HG02763 (cell line): ENCODE measurements at regions not wholly inside any gene's neighbourhood (a gene's known extent, or its start where the extent isn't known, plus 50 kb on each side); places are given as distances from the start of the nearest gene placed in this dataset.

Experiments used
- ATAC-seq: cut with Tn5 transposase; IDR thresholded peaks from one replicate; pipeline ENCODE4 v1.9.1; 2021; ENCODE audit warnings: mild to moderate bottlenecking, moderate library complexity; ENCODE audit not compliant: unreplicated experiment

DNA sequence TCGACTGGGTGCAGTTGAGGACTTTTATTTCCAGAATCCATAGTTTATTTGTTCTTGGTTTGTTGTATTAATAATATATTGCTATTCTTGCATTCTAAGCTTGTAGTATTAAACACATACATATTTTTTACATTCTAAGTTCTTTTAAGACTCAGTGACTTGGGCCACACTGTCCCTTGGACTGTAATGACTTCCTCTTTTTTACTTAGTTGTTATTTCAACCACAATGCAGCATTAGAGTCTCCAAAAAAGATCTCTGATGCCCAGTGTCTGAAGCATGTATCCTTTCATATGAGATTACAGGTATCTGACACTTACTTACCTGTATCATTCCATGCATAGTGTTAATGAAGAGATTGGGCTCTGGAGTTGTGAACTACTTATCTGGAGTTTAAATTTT is 864.9 kb upstream of the PCDH20 start:
- no peak for ATAC-seq

DNA sequence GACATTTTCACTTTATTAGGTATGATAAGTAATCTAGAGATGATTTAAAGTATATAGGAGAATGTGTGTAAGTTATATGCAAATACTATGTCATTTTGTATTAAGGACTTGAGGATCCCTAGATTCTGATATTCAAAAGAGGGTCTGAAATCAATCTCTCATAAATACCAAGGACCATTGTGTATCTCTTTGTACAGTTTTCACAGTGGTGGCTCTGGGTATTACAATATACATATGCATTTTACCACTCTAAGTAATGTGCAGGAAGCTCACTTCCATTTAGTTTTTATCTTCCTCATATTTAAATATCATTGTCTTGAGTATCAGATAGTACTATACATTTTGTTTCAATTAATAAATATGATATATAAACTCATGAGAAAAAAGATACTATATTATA is 862.6 kb upstream of the PCDH20 start:
- no peak for ATAC-seq

DNA sequence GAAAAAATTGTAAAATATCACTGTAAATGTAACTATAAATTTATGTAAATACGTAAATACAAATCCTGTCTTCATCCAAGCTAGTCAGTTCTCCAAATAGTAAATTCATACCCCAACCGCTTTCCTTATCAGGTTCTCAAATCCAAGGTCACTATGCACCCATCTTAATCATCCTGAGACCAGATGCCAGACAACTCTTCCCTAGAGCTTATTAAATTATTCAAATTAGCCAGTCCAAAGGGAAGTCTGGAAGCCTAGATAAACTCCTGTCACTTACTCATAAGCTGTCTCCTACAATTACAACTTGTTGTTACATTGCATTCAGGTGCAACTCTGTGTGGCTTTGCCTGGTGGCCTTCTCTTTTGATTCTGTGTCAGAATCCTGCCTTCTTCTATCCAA is 836.1 kb upstream of the PCDH20 start:
- no peak for ATAC-seq

DNA sequence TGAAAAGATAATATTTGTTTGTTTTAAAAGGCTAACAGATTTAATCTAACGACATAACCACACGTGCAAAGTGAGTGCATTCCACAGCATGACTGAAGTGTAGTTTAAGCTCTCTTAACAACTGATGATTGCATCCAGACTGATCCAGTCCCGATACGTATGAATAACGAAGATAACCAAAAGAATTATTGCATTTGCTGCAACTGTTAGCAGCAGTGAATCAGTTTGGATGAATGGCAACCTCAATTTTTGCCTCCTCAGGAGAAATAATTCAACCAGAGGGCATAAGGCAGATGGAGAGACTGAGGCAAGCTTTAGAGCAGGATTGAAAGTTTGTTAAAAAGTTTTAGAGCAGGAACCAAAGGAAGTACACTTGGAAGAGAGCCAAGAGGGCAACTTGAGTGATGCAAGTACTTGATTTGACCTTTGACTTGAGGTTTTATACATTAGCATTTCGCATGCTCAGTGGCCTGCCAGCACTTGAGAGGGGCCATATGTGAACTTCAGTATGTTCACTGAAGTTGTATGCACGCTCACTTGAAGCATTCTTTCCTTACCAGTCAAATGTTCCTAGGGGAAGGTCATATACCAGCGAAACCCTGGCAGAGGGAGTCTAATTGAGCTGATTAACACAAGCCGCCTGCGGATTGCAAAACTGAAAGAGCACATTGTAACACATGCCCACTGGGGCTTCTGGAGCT is 835.0 kb upstream of the PCDH20 start:
- no peak for ATAC-seq

DNA sequence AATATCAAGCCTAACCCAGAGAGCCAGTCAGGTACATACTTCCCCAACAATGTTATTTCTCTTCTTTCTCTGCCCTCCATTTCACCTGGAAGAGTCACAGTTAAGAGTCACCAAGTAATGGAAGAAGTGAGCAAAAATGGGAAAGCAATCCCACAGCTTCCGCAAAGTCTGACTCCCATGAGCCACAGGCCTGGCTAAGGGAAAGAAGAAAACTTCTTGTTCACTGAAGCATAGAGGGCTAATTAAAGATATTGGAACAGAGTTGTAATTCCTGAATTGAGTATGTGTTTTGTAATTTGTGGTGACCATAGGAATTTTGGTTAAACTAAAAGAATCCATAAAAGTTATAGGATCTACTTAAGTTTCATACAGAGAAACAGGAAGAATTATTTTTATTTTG is 830.9 kb upstream of the PCDH20 start:
- ATAC-seq: no peak

DNA sequence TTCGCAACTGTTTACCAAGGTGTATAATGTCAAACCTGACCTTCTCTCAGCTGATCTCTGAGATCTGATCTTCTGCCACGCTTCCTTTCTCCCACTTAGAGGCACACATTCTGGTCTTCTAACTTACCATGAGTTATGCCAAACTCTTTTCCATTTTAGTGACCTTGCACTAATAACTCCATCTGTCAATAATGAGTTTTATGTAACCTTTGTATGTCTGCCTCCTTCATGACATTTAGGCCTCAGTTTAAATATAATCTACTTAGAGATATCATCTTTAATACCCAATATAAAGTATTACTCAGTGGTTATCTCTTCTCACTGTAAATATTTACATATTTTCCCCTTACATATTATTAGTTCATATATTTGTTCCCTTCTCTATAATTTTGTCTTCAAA is 827.5 kb upstream of the PCDH20 start:
- no peak for ATAC-seq

DNA sequence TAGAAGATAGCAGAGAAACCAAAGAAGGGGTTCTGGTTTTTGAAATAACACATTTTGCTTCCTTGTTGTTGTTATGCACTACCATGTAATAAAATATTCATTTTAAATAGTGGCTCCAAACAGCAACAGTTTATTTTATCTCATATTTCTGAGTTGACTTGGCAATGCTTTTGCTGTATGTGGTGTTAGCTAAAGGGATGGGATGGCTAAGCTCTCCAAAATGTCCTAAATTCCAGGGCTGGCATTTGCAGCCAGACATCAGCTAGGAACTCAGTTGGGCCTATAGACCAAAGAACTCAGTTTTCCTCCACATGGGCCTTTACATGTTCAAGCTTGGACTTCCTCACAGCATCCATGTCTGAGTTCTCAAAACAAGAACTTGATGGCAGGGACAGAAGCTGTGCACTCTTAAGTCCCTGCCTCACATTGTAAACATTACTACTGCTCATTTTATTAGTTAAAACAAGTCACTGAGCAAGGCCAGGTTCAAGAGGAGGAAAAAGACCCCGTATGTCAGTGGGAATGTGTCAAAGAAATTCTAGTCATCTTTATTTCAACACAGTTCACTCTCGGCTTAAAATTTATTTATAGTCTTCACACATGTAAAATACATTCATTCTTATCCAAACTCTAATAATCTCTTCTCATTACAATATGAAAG is 819.3 kb upstream of the PCDH20 start:
- no peak for ATAC-seq

DNA sequence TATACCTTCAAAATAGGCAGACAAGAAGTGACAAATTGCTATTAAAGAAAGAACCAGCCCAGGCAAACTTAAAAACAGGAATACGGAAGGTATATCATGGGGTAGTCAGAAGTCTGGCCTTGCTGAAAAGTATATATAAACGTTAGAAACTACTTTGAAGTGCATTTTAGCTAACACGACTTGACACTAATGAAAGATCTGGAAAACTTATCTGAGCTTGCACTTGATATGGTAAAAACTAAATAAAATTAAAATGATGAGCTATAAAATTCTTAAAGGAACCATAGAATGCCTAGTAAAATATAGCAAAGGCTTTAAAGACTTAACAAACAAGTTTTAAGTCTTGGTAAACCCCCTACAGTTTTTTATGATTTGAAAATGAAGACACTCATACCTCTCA is 795.3 kb upstream of the PCDH20 start:
- ATAC-seq: no peak

DNA sequence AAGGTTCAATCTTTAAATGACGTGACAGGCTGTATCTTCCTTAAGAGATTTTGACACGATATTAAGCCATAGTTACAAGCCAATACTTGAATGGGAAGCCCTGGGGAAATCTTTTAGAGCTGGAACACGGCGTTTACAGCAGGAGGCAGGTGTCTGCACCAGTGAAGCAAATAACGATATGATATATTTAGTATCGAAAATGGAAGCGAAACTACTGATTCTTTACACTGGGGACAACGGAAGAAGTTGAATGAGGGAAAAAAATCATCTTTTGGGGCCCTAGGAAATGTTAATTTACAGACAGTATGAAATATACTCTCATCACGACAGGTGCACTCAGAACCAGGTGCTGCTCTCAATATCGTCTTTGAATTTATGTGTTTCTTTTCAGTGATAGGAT is 793.9 kb upstream of the PCDH20 start:
- ATAC-seq: peak; percentile 70

DNA sequence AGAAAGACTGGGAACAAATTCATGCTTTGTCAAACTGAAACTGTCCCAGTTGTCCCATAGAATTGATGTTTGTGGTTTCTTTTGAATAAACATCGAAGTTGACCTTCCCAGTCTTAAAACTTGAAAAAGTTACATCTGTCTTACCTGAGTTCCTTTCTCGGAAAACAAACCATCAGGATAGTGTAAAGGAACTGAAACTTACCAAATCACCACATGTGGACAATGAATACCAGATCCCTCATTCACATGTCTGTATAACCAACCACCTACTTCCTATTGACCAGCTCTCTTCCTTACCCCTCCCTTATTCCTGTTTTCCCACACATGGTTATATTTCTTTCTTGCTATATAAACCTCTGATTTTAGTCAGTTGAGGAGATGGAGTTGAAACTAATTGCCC is 791.7 kb upstream of the PCDH20 start:
- ATAC-seq: no peak

DNA sequence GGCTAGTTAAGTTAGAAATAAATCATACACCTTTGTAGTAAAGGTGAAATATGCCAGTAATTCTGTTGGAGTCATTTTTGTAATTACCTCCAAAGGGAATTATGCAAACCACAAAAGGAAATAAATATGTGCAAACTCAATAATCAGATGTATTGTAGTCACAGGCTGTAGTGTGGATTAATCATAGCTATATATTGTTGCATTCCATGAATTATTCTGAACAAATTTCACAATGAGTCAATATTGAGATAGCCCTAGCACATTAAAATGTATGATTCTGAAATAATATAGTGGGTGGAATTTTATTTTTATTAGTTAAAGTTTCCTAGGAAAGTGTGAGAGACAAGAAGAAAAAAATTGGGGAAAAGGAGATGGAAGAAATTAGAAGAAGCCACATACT is 790.5 kb upstream of the PCDH20 start:
- no peak for ATAC-seq

DNA sequence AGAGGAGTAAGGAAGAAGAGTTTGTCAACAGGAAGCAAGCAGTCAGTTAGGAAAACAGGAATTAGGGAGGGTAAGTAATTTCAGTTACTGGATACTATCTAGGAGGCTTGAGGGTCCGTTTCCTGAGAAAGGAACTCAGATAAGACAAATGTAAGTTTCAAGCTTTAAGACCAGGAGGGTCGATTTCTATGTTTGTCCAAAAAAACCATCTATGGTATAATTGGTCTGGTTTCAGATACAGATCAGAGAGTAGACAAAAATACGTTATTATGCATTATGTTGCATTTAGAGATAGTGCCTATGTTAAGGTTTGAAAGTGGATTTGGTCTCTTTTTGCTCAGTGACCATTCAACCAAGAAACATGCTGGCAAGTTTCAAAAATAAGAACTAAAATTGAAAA is 789.6 kb upstream of the PCDH20 start:
- ATAC-seq: no peak

DNA sequence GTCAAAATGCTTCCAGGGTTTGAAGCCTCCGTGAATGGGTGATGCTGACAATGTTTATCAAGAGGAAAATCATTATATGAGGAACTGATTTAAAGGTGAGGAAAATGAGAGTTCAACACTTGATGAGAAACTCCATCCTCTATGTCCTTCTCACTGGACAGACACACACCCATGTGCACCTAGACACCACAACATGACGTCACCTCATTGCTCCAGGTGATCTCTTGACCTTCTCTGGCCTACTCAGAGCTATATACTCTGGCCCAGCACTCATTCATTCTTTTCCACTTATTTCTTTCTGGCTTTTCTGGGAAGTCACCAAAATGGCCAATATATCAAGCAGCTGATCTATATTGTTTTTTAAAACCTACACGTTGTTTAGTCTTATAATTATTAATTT is 778.7 kb upstream of the PCDH20 start:
- ATAC-seq: no peak

DNA sequence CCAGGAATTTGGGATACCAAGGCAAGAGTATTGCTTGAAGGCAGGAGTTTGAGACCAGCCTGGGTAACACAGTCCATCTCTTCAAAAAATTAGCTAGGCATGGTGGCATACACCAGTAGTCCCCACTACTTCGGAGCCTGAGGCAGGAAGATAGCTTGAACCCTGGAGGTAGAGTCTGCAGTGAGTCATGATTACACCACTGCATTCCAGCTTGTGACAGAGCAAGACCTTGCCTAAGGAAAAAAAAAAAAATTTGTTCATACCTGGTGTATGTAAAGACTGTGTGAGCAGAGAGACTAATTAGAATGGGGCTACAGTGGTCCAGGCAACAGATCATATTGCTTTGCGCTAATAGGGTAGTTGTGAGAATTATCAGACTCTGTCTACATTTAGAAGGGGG is 778.3 kb upstream of the PCDH20 start:
- ATAC-seq: no peak

DNA sequence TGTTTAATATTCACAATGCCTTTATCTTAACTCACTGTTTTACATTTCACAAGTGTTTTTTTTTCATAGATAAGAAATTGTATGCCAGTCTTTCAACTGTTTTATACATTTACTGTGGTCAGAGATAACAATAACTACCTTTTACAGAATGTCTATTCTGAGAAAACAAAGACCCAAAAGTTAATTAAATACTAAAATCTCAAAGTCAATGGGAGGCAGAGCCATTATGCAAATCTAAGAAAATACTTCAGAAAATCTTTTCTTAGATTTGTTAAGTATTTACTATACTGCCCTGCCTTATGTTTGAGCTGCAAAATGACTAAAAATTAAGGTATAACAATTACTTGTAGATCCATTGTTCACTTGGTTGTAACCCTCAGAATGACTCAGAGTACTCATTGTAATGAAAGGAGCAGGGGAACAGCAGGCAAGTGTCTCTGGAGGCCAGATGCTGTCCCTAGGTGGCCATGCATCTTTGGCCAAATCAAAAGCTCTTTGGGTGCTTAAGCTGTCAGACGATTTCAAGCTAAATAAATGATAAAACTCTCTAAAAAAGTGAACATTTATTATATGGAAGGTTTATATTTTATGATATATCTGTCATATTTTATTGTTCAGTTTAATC is 770.1 kb upstream of the PCDH20 start:
- no peak for ATAC-seq

DNA sequence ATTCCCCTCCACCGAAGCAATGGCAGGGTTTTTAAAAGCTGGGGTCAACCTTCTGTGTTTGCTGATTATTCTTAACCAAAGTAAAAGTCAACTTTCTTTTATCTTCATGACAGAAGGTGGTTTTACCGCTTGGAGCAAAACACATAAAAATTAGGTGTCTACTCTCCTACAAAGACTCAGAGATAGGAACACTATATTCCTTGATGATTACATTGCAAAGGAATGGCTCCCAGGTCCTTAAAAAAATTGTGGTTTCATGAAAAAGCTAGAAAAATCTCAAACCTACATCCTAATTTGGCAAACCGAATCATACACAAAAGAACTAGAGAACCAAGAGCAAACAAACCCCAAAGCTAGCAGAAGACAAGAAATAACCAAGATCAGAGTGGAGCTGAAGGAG is 760.4 kb upstream of the PCDH20 start:
- no peak for ATAC-seq

DNA sequence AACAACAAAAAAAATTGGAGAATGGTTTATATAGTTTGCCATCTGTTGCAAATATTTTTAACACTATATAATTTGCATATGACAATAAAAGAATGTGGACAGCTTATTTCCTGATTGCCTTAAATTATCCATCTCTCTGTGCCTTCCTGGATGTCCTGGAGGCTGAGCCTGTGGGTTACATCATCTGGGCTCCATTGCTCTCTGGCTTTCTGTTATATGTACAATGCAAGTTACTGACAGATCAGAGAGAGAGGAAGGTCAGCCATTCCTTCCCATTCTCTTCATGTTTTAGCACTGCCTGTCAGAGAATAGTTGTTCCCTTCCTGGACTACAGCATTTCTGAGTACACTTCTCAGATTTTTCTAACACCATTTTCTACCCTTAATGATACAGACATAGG is 758.3 kb upstream of the PCDH20 start:
- no peak for ATAC-seq

DNA sequence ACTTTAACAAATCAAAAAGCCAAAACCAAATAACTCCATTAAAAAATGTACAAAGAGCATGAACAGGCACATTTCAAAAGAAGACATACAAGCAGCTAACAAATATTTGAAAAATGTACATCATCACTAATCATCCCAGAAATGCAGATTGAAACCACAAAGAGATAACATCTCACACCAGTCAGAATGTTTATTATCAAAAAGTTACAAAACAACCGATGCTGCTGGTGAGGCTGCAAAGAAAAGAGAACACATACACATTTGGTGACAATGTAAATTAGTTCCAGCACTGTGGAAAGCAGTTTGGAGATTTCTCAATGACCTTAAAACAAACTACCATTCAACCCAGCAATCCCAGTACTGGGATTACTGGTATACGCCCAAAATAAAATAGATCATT is 756.0 kb upstream of the PCDH20 start:
- no peak for ATAC-seq

DNA sequence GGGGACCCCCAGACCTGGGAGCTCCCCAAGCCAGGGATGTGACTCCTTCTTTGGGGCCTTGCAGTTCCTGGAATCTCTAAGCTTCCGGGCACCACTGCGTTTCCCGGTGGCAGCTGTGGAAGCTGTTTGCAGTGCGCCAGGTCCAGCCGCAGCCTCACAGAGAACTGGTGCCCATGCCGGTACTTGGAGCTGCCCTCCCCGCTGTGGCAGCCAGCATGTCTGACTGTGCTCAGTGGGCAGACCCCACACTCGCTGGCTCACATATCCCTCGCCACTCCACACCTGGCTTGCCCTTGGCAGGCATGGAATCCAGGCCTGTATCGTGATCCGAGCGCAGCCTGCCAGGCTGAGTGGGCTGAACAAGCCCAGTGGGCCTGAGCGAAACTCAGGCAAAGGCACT is 753.2 kb upstream of the PCDH20 start:
- ATAC-seq: no peak

DNA sequence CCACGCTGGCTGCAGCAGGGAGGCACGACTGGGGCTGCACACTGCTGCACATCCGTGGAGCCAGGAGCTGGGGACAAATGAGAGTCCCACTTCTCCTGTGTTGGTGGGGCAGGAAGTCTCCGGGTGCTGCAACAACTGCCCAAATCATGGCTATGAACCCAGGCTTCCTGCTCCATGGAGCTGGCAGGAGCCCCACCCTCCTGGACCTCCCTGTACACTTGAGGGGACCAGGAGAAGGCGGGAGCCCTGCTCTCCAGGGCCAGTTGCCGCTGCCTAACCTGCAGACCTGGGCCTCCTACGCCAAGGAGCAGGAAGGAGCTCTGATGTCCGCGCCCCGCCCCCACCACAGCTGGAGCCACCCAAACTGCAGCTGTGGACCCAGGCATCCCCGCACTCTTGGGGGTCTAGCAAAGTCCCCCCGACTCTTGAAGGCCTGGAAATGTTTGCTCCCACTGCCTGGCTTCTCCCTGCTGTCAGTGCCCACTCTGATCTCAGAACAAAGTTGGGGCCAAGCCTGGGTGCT is 752.1 kb upstream of the PCDH20 start:
- no peak for ATAC-seq

DNA sequence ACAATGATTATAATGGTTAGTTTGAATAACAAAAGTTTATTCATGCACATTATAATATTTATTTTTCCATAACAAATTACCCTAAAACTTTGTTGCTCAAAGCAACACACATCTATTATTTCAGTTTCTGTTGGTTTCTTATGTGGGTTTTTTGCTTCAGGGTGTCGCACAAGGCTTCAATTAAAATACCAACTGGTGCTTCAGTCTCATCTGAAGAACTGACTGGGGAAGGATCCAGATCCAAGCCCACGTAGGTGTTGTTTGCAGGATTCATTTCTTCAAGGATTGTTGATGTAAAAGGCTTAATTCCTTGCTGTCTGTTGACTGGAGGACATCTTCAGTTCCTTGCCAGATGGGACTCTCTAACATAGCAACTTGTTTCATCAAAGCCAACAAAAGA is 747.2 kb upstream of the PCDH20 start:
- no peak for ATAC-seq

DNA sequence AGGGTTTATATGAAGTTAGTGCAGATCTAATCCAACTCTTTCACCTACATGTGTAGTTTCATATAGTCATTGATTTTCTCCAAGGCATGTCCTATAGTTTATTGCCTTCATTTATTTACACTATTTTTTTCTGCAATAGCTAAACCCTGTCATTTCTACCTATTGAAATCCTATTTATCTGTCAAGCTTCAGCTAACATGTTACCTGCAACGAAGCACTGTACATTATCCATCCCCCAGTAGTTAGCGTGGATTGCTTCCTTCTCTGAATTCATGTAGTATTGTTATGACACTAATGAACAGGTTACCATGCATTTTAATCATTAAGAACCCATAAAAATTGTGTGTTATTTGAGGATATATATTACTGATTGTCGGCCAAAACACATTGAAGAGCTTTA is 742.9 kb upstream of the PCDH20 start:
- no peak for ATAC-seq
